Activated gamma-delta T cell (primary cell): ENCODE measurements at regions not wholly inside any gene's neighbourhood (a gene's known extent, or its start where the extent isn't known, plus 50 kb on each side); places are given as distances from the start of the nearest gene placed in this dataset.

Source experiments
- DNase-seq: peaks from one replicate; lab custom pipeline; 2025; lab: John Stamatoyannopoulos, UW

DNA sequence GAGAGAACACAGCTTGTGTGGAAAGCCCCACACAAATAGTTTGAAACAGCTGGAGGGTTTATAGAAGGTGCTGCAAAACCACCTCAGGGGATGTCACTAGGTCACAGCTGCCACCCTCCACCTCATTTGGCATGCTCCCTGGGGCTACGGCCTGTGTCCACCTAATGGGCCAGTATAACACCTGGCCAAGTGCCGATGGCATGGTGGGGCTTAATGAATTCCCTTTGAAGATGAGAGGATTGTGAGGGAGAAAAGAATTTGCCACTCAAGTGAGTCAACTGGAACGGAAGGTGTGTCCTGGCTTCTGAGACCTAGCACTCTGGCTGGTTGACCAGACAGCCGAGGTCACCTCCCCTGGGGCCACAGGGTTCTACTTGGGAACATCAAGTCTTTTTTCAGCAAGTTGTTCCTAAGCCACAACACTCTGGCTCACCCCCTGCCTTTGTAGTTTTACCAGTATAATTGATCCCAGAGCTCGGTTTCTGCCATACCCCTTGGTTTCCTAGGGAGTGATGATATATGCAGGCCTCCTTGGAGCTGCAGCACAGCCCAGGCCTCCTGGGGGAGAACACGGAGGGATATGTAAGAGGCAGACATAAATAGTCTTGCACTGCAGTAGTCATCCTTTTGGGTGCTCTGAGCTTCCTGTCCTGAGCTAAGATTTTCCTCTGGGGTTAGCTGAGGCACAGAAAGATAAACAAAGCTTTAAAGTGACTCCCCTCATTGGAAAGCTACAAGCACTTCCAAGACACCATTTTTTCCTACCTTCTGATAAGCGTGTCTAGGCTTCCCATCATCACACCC, 178.2 kb upstream of the LPP start:
- no peak for DNase-seq

DNA sequence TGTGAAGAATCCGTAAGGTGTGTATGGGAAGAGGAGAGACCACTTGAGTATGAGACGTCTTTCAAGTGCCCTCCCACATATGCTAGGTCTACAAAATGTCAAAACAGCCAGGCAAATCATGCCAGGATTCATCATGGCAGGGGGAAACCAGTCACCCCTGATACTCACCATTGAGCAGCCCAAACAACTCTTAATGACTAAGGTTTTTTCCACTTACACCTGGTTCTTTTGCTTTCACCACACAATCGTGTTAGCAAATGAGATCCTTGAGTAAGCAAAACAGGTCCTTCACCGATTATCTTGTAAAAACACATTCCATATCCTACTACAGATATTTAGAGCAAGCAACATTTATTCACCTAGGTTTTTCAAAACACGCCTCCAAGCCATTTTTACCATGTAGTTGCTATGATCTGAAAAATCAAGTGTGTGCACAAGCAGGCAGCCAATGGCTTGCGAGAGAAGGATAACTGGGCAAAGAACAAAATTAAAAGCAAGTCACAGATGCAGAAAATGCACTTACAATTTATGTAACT, 177.5 kb upstream of the LPP start:
- DNase-seq = no peak

DNA sequence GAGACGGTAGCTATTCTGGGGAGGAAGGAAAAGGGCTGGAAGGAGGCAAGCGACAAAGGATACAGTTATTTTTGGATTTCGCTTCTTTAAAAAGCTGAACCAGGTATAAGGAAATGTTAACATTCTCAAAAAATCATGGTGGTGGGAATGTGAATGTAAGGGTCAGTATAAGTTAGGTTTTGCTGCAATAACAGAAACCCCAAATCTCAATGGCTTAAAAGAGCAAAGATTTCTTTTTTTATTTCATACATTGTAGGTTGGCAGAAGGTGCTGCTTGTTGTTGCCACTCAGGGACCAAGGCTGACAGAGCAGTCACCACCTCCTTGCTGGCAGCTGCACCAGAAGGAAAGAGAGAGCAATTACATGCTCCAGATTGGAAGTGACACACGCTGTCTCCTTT, 176.3 kb upstream of the LPP start:
- DNase-seq = no peak

DNA sequence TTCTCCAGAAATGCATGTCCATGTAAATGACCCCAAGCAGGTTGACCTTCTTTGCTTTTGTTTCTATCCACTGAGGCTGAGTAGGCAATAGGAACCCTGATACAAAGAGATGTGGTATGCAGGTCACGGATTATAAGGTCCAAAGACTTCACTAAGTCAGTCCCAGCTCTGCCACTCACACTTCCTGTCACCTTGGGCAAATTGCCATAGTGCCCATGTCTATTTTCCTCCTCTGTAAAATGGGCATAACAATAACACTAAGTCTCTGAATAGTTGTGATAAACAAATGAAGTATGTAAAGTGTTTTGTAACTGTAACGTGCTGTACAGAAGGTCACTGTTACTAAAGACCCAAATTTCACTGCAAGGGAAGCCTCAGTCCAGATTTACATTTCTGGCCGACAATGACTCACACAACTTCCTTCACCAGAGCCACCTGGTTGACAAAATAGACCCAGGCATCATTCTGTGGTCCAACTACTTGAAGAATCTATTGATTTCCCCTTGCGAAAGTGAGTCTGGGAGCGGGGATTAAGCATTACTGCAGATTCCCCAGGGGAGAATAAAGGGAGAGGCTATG, 175.4 kb upstream of the LPP start:
- DNase-seq = no peak

DNA sequence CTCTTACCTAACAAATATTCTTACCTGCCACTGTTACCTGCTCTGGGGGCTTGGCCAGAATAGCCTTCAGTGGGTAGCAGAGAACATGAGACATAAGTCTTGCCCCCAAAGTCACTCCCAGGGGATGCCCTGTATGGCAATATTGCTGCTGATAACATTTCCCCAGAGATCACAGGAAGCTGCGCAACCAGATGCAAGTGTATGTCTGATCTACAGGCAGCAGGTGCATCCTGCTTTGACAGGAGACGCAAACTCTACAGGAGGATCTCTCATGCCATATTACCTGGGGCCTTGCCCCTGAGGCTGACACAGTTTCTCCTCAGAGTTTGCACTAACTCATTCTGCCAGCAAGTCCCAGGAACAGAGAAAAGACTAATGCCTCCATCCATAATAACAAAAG, 174.4 kb upstream of the LPP start:
- no peak for DNase-seq

DNA sequence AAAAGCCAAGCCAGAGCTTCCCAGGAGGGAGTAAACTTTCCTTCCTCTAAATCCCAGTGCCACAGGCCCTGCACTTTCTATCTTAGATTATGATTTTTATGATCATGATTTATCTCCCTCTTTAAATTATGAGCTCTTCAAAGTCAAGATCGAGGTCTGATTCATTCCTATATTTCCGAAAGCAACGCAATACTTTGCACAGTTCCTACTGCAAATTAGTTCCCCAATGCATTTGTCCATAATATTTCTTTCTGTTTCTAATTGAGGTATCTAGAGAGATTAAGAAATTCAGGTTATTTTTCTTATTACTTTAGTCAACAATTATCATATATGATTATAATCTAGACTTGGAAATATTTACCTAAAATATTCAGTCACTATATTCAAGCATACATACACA, 173.1 kb upstream of the LPP start:
- DNase-seq = no peak

DNA sequence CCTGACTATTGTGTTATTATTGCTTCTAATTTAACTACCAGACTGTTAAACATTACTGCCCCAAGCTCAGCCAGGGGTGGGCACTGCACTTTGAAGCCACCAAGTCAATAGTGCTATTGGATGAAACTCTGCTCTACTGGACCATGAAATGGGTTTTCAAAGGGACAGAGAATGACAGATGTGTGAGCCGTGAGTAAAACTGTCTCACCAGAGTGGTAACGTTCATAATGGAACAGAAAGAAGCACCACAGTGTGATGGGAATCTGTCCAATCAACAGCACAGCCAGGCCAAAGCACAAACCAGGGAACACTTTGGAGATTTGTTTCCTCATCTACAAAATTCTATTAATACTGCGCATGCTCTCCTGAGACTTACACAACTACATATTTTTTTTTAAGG, 171.8 kb upstream of the LPP start:
- DNase-seq = no peak

DNA sequence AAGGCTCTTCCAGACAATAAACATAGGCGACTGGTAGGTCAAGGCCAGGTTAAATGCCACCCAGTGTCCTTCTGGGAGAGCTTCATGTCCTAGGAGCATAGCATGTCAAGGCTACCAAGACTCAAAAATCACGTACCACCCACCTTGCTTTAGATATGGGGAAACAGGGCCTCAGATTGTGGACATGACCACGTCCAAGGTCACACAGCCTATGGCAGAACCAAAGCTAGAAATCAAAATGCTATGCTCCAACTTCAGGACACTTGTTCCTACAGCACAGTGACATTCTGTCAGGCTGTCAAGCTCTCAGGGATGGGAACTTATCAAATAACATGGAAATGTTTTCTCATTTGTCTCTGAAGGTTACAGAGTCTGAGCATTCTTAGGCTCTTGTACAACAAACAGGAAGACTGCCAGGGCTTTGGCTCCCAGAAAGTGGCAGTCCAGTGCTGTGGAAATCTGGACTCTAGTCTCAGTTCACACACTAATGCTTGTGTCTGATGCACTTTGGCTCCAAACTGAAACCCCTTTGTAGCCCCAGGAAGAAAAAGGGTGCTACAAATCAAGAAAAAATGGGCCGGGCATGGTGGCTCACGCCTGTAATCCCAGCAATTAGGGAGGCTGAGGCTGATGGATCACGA, 170.4 kb upstream of the LPP start:
- DNase-seq = no peak

DNA sequence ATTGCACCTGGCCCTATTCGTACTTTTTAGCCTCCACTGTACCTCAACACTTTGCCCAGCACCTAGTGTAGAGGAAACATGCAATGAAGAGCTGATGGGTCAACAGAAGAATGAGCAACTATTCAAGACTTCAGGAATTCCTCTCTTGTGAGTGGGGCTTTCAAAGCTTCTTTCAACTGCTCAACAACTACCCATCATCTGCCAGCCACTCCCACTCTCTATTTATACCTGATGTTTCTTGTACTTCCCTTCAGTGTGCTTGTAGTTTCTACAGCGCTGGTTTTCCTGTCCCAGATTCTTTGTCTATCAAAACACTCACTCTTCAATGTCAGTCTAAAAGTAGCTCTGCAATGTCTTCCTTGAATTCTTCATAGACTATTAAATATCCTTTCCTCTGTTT, 168.3 kb upstream of the LPP start:
- no peak for DNase-seq

DNA sequence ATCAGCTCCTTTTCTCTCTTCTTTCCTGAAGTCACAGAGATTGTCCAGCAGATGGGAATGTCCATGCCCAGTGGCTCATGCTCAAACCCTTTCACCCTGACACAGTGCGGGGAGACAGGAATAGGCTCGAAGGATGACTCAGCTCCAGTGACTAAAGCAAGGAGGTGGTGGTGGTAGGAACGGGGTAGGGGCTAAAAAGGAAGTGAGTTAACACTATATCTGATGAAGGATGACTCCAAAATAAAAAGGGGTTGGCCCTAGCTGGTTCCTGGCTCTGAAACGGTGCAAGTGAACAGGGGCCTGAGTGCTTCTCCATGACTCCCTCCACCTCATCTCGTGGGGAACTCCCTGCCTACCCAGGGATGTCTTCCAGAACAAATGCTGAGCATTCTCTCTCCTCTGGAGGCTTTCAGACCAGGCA, 167.4 kb upstream of the LPP start:
- DNase-seq = no peak

DNA sequence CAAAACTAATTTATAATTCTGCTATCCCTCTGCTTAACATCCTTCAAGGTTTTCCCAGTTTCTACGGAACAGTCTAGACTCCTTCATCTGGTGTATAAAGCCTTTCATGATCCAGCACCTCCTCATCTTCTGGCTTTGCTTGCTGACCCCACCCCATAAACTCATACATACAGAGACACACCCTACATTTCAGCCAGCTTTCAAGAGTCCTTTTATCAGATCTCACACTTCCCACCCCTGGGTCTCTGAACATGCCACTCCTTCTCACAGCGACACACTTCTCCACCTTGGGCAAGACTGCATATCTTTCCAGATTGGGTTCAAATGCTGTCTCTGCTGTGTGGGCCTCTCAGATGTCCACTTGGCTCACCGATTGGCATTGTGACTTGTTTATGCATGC, 166.8 kb upstream of the LPP start:
- no peak for DNase-seq

DNA sequence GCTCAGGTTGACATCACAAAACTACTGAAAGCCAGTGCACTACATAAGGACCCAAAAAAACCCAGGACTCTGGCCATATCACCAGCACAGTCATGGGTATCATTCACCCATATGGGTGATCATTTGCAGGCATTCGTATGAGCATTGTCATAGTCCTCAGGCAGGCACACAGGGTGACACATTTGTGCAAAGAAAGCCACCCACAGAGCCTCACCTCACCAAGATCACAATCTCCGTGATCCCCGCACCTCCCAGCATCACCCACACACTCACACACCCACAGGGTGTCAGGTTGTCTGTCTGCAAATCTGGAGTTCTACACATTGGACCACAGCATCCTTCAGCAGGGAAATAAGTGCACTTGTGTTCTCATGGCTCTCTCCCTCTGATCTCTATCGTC, 166.0 kb upstream of the LPP start:
- no peak for DNase-seq

DNA sequence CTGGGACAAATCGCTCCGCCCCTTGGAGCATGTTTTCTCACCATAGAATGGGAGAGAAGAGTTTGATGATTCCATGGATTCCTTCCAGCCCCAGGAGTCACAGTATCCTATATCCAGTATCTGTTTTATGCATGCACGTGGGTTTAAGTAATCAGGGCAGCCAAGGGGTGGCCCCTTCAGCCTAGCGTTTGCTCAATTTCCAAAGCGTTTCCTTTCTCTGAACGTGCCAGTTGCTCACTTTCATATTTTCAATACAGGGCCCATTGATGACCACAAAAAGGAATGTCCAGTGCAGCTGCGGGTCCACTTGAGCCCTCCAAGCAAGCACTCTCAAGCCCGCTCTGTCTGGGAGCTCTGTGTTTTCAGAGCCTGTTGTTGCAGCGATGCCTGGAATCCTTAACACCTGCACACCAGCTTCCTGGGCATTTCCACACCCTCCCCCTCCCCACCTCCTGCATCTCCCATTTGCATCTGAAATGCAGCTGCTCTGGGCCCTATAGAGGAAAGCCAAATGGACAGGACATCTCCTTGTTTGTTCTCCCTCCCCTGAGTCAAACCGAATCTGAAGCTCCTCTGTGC, 164.3 kb upstream of the LPP start:
- DNase-seq = no peak

DNA sequence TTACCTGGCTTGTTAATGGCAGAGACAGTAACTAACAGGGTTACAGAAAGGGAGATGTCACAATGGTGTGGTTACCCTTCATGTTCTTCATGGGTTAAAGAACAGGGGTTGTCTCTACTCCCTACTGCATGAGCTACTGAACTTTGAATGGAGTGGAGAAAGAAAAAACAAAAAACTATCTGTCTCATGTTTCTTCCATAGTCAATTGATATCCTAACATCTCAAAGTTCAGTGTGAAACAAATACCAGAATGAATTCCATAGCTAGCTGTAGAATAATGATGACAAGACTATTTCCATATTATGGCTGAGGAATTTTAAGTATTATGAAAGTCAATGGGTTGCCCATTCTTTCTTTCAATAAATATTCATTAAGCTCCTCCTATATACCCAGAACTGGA, 161.3 kb upstream of the LPP start:
- DNase-seq = no peak

DNA sequence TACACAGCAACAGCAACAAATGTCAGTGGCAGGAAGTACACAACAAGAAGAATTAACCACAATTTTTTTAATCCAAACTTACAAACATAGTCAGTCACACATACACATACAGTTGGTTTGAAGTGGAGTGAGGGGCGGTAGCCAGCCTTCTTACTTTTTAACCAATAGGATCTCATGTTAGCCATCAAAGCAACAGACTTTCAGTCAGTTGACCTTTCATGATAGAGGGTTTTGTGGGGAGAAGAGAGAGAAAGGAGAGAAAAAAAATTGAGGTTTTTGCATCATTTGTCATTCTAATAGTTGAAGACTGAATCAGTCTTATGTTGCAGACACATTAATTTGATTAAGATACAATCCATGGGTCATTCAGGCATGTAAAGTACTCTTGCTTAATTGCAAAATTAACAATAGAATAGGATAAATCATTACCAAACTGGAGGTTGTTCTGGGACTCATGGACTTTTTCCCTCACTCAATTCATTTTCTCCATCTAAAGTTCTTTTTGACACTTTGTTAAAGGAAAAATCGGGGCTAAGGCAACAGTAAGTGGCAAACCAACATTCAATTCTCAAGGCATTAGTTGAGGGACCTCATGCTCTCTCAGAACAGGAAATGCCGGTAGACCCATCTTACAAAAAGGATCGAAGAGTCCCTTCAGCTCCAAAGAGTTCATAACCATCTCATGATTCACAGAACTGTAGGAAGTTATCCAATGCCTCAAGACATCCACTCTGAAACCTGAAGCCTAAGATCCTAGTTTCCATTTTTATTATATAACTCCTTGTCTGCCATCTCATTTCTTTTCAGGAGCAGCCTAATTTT, 159.5 kb upstream of the LPP start:
- no peak for DNase-seq

DNA sequence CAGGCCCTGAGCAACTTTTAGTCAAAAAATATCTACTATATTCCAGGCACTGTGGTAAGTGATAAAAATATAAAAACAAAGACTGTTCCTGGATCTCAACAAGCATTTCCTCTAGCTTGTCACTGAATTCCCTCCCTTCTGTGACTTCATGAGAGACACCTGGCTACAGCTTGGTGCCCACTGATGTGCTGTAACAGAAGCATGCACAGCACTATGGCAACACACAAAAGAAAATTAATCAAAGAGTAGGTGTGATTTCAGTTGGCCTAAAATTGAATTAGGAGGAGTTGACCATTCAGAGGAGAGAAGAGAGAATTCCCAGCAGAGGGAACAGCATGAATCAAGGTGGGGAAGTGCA, 158.9 kb upstream of the LPP start:
- no peak for DNase-seq

DNA sequence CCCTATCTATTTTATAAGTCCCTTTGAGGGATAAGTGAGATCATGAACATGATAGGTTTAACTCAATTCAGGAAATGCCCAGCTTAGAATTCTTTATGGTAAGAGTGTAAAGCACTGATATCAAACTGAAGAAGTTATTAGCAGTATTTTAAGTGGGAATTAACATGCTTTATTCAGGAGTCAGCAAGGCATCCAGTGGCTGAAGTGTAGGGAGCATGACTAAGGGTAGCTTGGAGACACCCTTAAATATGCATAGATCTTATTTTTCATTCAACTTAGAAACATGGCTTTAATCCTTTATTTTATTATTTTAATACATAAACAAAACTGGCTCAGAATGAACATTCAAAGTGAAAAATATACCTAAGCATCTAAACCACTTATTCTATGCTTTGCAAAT, 158.3 kb upstream of the LPP start:
- DNase-seq = no peak

DNA sequence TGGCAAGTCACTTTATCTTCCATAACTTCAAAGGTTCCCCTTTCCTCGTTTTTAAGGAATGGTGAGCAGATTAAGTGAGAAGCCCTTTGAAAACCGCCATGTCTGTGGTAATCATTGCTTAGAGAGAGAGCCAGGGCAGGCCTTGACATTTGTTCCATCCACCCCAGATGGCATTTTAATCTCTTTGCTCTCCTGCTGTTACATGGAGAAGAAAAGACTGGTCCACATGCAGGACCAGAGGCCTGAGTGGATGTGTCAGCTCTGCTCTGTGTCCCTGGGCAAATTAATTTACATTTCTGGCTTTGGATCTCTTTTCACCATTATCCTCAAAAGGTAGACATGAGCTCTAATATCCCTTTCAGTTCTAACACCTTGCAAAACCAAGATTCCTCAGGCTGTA, 157.3 kb upstream of the LPP start:
- DNase-seq = no peak

DNA sequence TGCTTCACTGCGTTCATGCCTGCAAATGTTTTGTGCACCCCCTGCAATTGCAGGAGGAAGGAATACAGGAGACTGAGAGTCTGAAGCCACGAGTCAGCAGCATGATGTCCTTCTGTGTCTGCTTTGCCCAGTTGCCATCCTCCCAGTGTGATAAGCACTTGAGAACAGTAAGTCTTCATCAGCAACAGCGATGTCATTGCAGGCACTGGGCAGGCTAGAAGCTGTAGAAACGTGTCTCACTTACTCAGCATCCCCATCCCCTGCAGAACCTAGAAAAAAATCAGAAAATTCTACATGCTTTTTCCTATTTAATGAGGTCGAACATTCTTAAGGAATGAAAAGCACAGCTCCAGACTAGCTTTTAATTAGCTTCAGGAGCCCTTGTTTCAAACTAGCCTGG, 156.5 kb upstream of the LPP start:
- DNase-seq = no peak

DNA sequence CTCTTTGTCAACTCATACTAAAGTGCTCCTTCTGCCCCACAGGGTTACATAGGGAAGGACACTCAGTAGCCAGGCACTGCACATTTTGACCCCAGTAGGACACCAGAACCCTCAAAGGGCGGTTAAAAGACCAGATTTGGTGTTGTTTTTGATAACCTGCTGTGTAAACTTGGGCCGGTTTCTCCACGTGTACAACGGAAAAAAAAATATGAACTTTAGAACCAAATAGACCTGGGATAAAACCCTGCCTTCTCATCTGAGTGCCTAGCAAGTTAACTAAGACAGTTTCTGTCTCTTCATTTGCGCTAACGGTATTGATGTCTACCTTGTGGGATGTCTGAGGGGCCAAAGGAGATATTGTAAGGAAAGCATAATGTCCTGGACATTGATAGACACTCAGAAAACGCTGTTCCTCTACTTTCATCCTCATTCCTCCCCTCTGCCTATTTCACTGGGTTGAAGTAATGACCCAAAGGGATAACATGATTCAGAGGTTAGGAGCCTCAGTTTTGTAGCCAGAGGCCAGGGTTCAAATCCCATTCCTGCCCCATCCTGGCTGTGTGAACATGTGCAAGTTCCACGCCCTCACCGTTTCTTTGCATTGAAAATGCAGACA, 155.9 kb upstream of the LPP start:
- DNase-seq = no peak

DNA sequence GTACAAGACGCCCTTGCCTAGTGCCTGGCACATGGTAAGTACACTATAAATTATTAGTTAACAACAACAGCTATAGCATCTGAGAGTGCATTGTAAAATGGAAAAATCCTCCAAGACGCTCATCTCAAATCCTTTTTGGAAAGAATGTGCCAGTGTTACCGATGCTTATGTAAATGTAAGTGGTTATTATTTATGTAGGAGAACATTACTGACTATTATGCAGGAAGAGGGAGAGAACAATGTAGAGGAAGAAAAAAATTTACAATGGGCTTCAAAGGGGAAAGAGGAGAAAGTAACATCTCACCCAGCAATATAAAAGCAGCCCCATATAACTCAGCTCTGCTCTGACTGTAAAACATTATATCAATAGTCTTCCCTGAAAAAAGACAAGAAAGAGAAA, 155.3 kb upstream of the LPP start:
- DNase-seq = no peak

DNA sequence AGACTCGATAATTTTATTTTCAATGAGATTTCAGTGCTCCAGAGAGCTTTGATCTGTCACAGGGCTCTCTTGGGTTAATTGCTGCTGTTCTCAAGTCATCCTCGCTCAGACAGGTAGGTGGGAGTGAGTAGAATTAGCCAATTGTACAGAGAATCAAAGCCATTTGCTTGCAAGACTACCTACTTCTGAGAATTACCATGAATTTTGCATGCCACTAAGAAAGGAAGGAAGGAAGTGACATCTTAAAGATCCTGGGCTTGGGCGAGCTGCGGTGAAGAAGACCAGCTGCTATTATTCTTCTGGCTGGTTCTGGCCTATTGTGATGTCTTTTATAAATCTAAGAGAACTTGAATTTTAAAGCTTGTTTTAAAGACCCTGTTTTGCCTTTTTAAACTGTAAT, 154.1 kb upstream of the LPP start:
- no peak for DNase-seq
